Adipocyte (in vitro differentiated cells): ENCODE measurements at regions not wholly inside any gene's neighbourhood (a gene's known extent, or its start where the extent isn't known, plus 50 kb on each side); places are given as distances from the start of the nearest gene placed in this dataset.

Experiments used
- DNase-seq: peaks from one replicate; pipeline ENCODE4 v3.0.0-alpha.2; 2015; ENCODE audit warnings: low read depth
- H3K27me3 ChIP-seq: replicated peaks from 2 replicates; pipeline ENCODE4 v1.7.0; 2013; ENCODE audit warnings: mild to moderate bottlenecking, low read length, moderate library complexity; ENCODE audit not compliant: control insufficient read depth, insufficient read depth
- H3K36me3 ChIP-seq: 2 replicates; pipeline ENCODE4 v1.7.0; 2013; ENCODE audit warnings: low read length, mild to moderate bottlenecking, moderate library complexity; ENCODE audit not compliant: control insufficient read depth, insufficient read depth, severe bottlenecking
- H3K4me1 ChIP-seq: 2 replicates; pipeline ENCODE4 v1.7.0; 2013; ENCODE audit warnings: mild to moderate bottlenecking, low read length, moderate library complexity; ENCODE audit not compliant: control insufficient read depth, insufficient read depth
- H3K4me3 ChIP-seq: 2 replicates; pipeline ENCODE4 v1.7.0; 2013; ENCODE audit warnings: mild to moderate bottlenecking, low read length, moderate library complexity
- H3K9ac ChIP-seq: 2 replicates; pipeline ENCODE4 v1.7.0; 2013; ENCODE audit warnings: mild to moderate bottlenecking, low read length, moderate library complexity
- H3K9me3 ChIP-seq: 2 replicates; pipeline ENCODE4 v1.7.0; 2013; ENCODE audit warnings: mild to moderate bottlenecking, low read length, moderate library complexity; ENCODE audit not compliant: control insufficient read depth

DNA sequence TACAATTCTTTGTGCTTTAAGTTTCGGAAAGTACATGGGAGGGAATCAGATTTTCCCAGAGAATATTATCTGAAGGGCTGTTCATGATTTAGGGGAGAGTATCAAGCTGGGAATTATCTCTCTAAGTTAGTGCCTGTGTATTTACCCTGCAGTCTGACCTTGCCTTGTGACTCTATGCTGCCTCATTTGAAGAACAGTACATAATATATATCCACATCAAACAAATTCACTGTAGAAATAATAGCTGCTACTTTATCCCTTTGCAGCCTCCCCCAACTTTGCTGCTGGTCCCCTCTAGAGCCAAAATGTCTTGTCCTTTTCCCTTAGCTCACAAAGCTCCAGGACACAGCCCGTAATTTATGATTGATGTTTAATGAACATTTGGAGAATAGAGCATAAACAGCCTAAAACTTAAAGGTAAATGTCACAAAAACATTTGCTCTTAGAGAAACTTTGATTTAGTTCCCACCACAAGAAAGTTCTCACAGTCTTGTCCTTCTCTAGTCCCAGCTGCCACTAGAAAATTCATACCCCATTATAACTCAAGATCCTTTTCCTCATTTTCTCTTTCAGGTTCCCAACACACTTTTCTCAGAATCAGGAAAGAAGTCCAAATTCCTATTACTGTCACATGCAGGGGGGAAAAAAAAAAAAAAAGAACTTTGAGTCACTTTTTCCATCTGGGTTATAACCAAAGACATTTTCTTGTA is 1009.6 kb downstream of the FLRT2 start:
- Histone ChIP-seq H3K9ac (no peak overlapping the region), H3K27me3 (no peaks in the 10 kb centered on the region), H3K9me3 (no peaks in the 10 kb centered on the region), H3K36me3 (no peaks in the 10 kb centered on the region), H3K4me3 (no peak overlapping the region), H3K4me1 (no peaks in the 10 kb centered on the region)
- no peak for DNase-seq

GRCh38 chr14:86533834-86534233 is 1003.9 kb downstream of the FLRT2 start:
- H3K27me3 ChIP-seq = no peaks in the 10 kb centered on the region
- no peaks in the 10 kb centered on the region for H3K4me1 ChIP-seq
- H3K4me3 ChIP-seq = no peak overlapping the region
- H3K36me3 ChIP-seq = no peaks in the 10 kb centered on the region
- H3K9ac ChIP-seq = no peak overlapping the region
- DNase-seq = no peak
- no peaks in the 10 kb centered on the region for H3K9me3 ChIP-seq

DNA sequence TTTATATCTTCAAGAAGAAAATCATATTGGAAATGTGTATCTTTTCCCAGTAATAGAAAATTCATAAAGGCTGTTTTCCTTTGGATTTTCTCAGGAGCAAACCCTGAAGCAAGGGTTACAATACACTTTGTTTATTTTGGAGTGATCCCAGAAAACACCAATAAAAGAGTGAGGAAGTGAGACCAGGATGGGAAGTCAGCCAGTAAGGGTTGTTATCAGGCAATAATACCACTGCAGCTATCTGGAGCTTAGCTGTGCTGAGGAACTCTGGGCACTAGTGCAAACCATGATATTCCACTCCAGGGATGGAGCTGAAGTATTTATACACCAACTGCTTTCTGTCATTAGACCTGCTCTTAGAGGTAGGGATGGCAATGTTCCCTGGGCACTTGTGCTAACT is 1002.3 kb downstream of the FLRT2 start:
- H3K4me3 ChIP-seq = no peak overlapping the region
- H3K9ac ChIP-seq = no peak overlapping the region
- H3K4me1 ChIP-seq = no peaks in the 10 kb centered on the region
- no peaks in the 10 kb centered on the region for H3K36me3 ChIP-seq
- no peak for DNase-seq
- H3K9me3 ChIP-seq = no peaks in the 10 kb centered on the region
- no peaks in the 10 kb centered on the region for H3K27me3 ChIP-seq

GRCh38 chr14:86530457-86530856 is 1000.5 kb downstream of the FLRT2 start:
- Histone ChIP-seq H3K4me3 (no peak overlapping the region), H3K4me1 (no peaks in the 10 kb centered on the region), H3K36me3 (no peaks in the 10 kb centered on the region), H3K27me3 (no peaks in the 10 kb centered on the region), H3K9ac (no peak overlapping the region), H3K9me3 (no peaks in the 10 kb centered on the region)
- no peak for DNase-seq

GRCh38 chr14:86527312-86527711 is 997.4 kb downstream of the FLRT2 start:
- no peaks in the 10 kb centered on the region for H3K36me3 ChIP-seq
- no peak for DNase-seq
- no peaks in the 10 kb centered on the region for H3K27me3 ChIP-seq
- H3K9me3 ChIP-seq = no peaks in the 10 kb centered on the region
- no peaks in the 10 kb centered on the region for H3K4me1 ChIP-seq
- H3K4me3 ChIP-seq = no peak overlapping the region
- H3K9ac ChIP-seq = no peak overlapping the region

DNA sequence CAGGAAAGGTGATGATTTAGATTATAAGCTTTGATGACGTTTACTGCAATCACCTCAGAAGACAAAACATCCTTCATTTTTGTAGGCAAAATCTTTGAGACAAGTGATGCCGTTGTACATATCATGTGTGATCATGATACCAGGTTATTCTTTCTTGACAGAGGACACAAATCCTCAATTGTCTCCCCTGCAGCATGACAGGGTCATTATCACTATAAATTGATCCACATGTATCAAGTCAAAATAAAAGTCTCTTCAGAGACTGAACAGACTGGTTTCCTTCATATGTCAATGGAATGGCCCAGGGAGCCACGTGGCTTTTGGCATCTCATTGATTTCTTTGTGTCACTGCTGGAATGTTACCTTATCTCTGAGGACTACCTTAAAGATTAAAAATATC is 995.7 kb downstream of the FLRT2 start:
- Histone ChIP-seq H3K9ac (no peak overlapping the region), H3K4me3 (no peak overlapping the region), H3K36me3 (no peaks in the 10 kb centered on the region), H3K9me3 (no peaks in the 10 kb centered on the region), H3K4me1 (no peaks in the 10 kb centered on the region), H3K27me3 (no peaks in the 10 kb centered on the region)
- DNase-seq = no peak

- Histone ChIP-seq H3K36me3 (no peaks in the 10 kb centered on the region), H3K9me3 (no peaks in the 10 kb centered on the region), H3K4me3 (no peak overlapping the region), H3K27me3 (no peaks in the 10 kb centered on the region), H3K4me1 (no peaks in the 10 kb centered on the region), H3K9ac (no peak overlapping the region)
- peak; percentile 16 for DNase-seq
Observed at GRCh38 chr14:86521843-86522242, 991.9 kb downstream of the FLRT2 start.

DNA sequence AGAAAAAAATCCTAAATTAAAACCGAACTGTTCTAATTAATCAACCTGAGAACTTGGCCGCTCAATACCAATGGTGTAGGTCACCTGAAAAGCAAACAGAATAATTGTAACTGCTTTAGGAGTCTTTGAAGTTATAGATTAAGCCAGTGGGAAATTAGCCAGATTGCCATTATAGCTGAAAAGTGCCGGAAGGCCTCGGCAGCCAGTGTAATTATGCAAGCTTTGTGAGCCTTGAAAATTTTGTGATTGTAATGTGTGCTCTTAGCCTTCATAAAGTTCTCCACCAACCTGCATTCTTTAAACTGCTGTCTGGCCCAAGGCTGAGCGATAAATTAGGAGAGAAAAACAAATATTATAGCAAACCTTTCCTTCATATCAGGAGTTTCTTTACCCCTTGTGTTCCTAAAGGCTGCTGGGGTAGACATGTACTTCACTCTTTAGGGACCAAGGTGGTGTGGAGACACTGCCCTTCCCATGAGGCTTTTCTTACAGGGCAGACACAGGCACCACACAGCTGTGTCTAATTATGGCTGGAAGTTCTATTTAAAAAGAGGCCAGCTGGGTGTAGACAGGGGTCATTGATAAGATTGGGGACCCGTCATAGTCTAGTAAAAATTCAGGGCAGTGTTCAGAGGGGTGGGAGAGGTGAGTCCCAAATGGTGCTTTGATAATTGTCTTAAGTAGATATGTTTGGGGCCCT is 991.2 kb downstream of the FLRT2 start:
- Histone ChIP-seq H3K4me3 (no peak overlapping the region), H3K36me3 (no peaks in the 10 kb centered on the region), H3K9ac (no peak overlapping the region), H3K4me1 (no peaks in the 10 kb centered on the region), H3K27me3 (no peaks in the 10 kb centered on the region), H3K9me3 (no peaks in the 10 kb centered on the region)
- DNase-seq = no peak

DNA sequence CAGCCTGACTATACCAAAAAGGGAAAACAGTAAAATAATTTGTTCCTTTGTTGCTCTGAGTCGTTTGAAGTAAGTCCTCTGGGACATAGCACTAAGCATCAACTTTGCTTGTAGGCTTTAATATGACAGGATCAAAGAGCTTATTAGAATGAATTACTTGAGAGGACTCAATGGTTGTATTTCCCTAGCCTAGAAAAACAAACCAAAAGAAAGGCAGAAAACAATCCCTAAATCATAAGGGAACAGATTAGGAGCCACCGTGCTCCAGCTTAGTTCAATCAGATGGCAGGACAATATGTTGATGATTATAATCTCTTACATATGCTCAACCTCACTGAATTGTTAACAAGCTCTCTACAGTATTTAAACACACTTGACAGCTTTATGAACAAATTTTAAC is 988.4 kb downstream of the FLRT2 start:
- Histone ChIP-seq H3K27me3 (no peaks in the 10 kb centered on the region), H3K4me1 (no peaks in the 10 kb centered on the region), H3K9ac (no peak overlapping the region), H3K4me3 (no peak overlapping the region), H3K9me3 (no peaks in the 10 kb centered on the region), H3K36me3 (no peaks in the 10 kb centered on the region)
- no peak for DNase-seq

GRCh38 chr14:86515195-86515594 is 985.3 kb downstream of the FLRT2 start:
- H3K9me3 ChIP-seq = no peaks in the 10 kb centered on the region
- H3K4me3 ChIP-seq = no peak overlapping the region
- H3K9ac ChIP-seq = no peak overlapping the region
- H3K36me3 ChIP-seq = no peaks in the 10 kb centered on the region
- H3K4me1 ChIP-seq = no peaks in the 10 kb centered on the region
- no peak for DNase-seq
- no peaks in the 10 kb centered on the region for H3K27me3 ChIP-seq

- Histone ChIP-seq H3K4me1 (no peaks in the 10 kb centered on the region), H3K9ac (no peak overlapping the region), H3K4me3 (no peak overlapping the region), H3K36me3 (no peaks in the 10 kb centered on the region), H3K9me3 (no peaks in the 10 kb centered on the region), H3K27me3 (no peaks in the 10 kb centered on the region)
- no peak for DNase-seq
Observed at GRCh38 chr14:86513564-86513963, 983.6 kb downstream of the FLRT2 start.

- no peak overlapping the region for H3K4me3 ChIP-seq
- no peaks in the 10 kb centered on the region for H3K9me3 ChIP-seq
- H3K9ac ChIP-seq = no peak overlapping the region
- no peaks in the 10 kb centered on the region for H3K36me3 ChIP-seq
- no peaks in the 10 kb centered on the region for H3K27me3 ChIP-seq
- H3K4me1 ChIP-seq = no peaks in the 10 kb centered on the region
- DNase-seq = no peak
Observed at GRCh38 chr14:86513056-86513455, 983.1 kb downstream of the FLRT2 start.
